ENCODE measurements at regions not wholly inside any gene's neighbourhood (a gene's known extent, or its start where the extent isn't known, plus 50 kb on each side); places are given as distances from the start of the nearest gene placed in this dataset.
"Not testable (repeated sequence)": the region's sequence is repeated elsewhere in the genome, so short reads cannot be mapped to it uniquely, and the experiment has no call there.

- no peak for DNase-seq (ENCODE audit: low spot score in 2 of 2)
- no peaks in the 10 kb centered on the region for H3K36me3 Mint-ChIP-seq
- ATAC-seq (ENCODE audit: low read depth) = no peak
- no peak overlapping the region for H3K4me3 Mint-ChIP-seq
- H3K27me3 Mint-ChIP-seq = peaks cover 4% of the 10 kb centered on the region
- H3K9me3 Mint-ChIP-seq = peaks cover 5% of the 10 kb centered on the region
- no peaks in the 10 kb centered on the region for H3K4me1 Mint-ChIP-seq
- H3K27ac Mint-ChIP-seq = no peak overlapping the region
Observed at GRCh38 chr2:175815537-175815936, 186.5 kb downstream of the LNPK start.

GRCh38 chr2:175811971-175812370 lies 190.1 kb downstream of the LNPK start:
- peaks cover 4% of the 10 kb centered on the region for H3K27me3 Mint-ChIP-seq
- H3K4me3 Mint-ChIP-seq = no peak overlapping the region
- no peak overlapping the region for H3K27ac Mint-ChIP-seq
- ATAC-seq (ENCODE audit: low read depth) = no peak
- DNase-seq (ENCODE audit: low spot score in 2 of 2) = no peak
- H3K9me3 Mint-ChIP-seq = peaks cover 6% of the 10 kb centered on the region
- peaks cover 2% of the 10 kb centered on the region for H3K36me3 Mint-ChIP-seq
- no peaks in the 10 kb centered on the region for H3K4me1 Mint-ChIP-seq

GRCh38 chr2:175808858-175809257 lies 193.2 kb downstream of the LNPK start:
- peaks cover 3% of the 10 kb centered on the region for H3K27me3 Mint-ChIP-seq
- H3K27ac Mint-ChIP-seq = no peak overlapping the region
- H3K9me3 Mint-ChIP-seq = peaks cover 1% of the 10 kb centered on the region
- peaks cover 2% of the 10 kb centered on the region for H3K36me3 Mint-ChIP-seq
- no peaks in the 10 kb centered on the region for H3K4me1 Mint-ChIP-seq
- DNase-seq (ENCODE audit: low spot score in 2 of 2) (no peak), ATAC-seq (ENCODE audit: low read depth) (no peak)
- no peak overlapping the region for H3K4me3 Mint-ChIP-seq

GRCh38 chr2:175808078-175808477 lies 194.0 kb downstream of the LNPK start:
- DNase-seq (ENCODE audit: low spot score in 2 of 2) (no peak), ATAC-seq (ENCODE audit: low read depth) (no peak)
- Mint-ChIP-seq H3K27me3 (peaks cover 3% of the 10 kb centered on the region), H3K36me3 (peaks cover 2% of the 10 kb centered on the region), H3K4me1 (no peaks in the 10 kb centered on the region), H3K4me3 (no peak overlapping the region), H3K27ac (no peak overlapping the region), H3K9me3 (peaks cover 1% of the 10 kb centered on the region)

- Mint-ChIP-seq H3K9me3 (peaks cover 1% of the 10 kb centered on the region), H3K4me3 (no peak overlapping the region), H3K36me3 (peaks cover 2% of the 10 kb centered on the region), H3K4me1 (no peaks in the 10 kb centered on the region), H3K27me3 (peaks cover 3% of the 10 kb centered on the region), H3K27ac (no peak overlapping the region)
- ATAC-seq (ENCODE audit: low read depth) (no peak), DNase-seq (ENCODE audit: low spot score in 2 of 2) (no peak)
Observed at GRCh38 chr2:175807031-175807873, 194.8 kb downstream of the LNPK start.

GRCh38 chr2:175806570-175806969 lies 195.5 kb downstream of the LNPK start:
- Mint-ChIP-seq H3K36me3 (peaks cover 2% of the 10 kb centered on the region), H3K27me3 (peaks cover 5% of the 10 kb centered on the region), H3K9me3 (peaks cover 1% of the 10 kb centered on the region), H3K4me3 (no peak overlapping the region), H3K4me1 (no peaks in the 10 kb centered on the region), H3K27ac (no peak overlapping the region)
- DNase-seq (ENCODE audit: low spot score in 2 of 2) (no peak), ATAC-seq (ENCODE audit: low read depth) (no peak)

- H3K36me3 Mint-ChIP-seq = peaks cover 2% of the 10 kb centered on the region
- no peak for ATAC-seq (ENCODE audit: low read depth)
- DNase-seq (ENCODE audit: low spot score in 2 of 2) = no peak
- H3K9me3 Mint-ChIP-seq = peaks cover 1% of the 10 kb centered on the region
- H3K27ac Mint-ChIP-seq = no peak overlapping the region
- H3K27me3 Mint-ChIP-seq = peaks cover 5% of the 10 kb centered on the region
- H3K4me1 Mint-ChIP-seq = no peaks in the 10 kb centered on the region
- H3K4me3 Mint-ChIP-seq = no peak overlapping the region
Observed at GRCh38 chr2:175806125-175806490, 196.0 kb downstream of the LNPK start.

GRCh38 chr2:175805442-175806124 lies 196.5 kb downstream of the LNPK start:
- H3K27me3 Mint-ChIP-seq = peaks cover 5% of the 10 kb centered on the region
- DNase-seq (ENCODE audit: low spot score in 2 of 2) (no peak), ATAC-seq (ENCODE audit: low read depth) (no peak)
- no peak overlapping the region for H3K27ac Mint-ChIP-seq
- no peaks in the 10 kb centered on the region for H3K4me1 Mint-ChIP-seq
- no peak overlapping the region for H3K4me3 Mint-ChIP-seq
- H3K9me3 Mint-ChIP-seq = peaks cover 1% of the 10 kb centered on the region
- peaks cover 2% of the 10 kb centered on the region for H3K36me3 Mint-ChIP-seq

GRCh38 chr2:175804122-175804521 lies 197.9 kb downstream of the LNPK start:
- DNase-seq (ENCODE audit: low spot score in 2 of 2) (no peak), ATAC-seq (ENCODE audit: low read depth) (no peak)
- H3K27me3 Mint-ChIP-seq = peaks cover 5% of the 10 kb centered on the region
- H3K9me3 Mint-ChIP-seq = peaks cover 1% of the 10 kb centered on the region
- no peak overlapping the region for H3K4me3 Mint-ChIP-seq
- no peak overlapping the region for H3K27ac Mint-ChIP-seq
- H3K36me3 Mint-ChIP-seq = peaks cover 2% of the 10 kb centered on the region
- no peaks in the 10 kb centered on the region for H3K4me1 Mint-ChIP-seq

- not testable (repeated sequence) for H3K27me3 Mint-ChIP-seq; H3K4me3 Mint-ChIP-seq; ATAC-seq (ENCODE audit: low read depth); H3K36me3 Mint-ChIP-seq; DNase-seq (ENCODE audit: low spot score in 2 of 2); H3K4me1 Mint-ChIP-seq; H3K27ac Mint-ChIP-seq; H3K9me3 Mint-ChIP-seq
Observed at GRCh38 chr2:175796422-175796821, 205.6 kb downstream of the LNPK start.

- no peak overlapping the region for H3K4me3 Mint-ChIP-seq
- H3K9me3 Mint-ChIP-seq = peaks cover 7% of the 10 kb centered on the region
- no peak for ATAC-seq (ENCODE audit: low read depth)
- H3K27ac Mint-ChIP-seq = no peak overlapping the region
- no peak for DNase-seq (ENCODE audit: low spot score in 2 of 2)
- H3K36me3 Mint-ChIP-seq = peaks cover 2% of the 10 kb centered on the region
- H3K4me1 Mint-ChIP-seq = no peaks in the 10 kb centered on the region
- H3K27me3 Mint-ChIP-seq = no peaks in the 10 kb centered on the region
Observed at GRCh38 chr2:175793648-175794047, 208.4 kb downstream of the LNPK start.

- peaks cover under 1% of the 10 kb centered on the region for H3K27me3 Mint-ChIP-seq
Observed at GRCh38 chr2:175792881-175793280, 209.2 kb downstream of the LNPK start.

GRCh38 chr2:175792199-175792598 lies 209.9 kb downstream of the LNPK start:
- ATAC-seq (ENCODE audit: low read depth) (no peak), DNase-seq (ENCODE audit: low spot score in 2 of 2) (no peak)
- H3K9me3 Mint-ChIP-seq = peaks cover 7% of the 10 kb centered on the region
- no peak overlapping the region for H3K4me3 Mint-ChIP-seq
- peaks cover 2% of the 10 kb centered on the region for H3K27me3 Mint-ChIP-seq
- peaks cover 2% of the 10 kb centered on the region for H3K36me3 Mint-ChIP-seq
- H3K27ac Mint-ChIP-seq = no peak overlapping the region
- H3K4me1 Mint-ChIP-seq = no peaks in the 10 kb centered on the region

More at GRCh38 chr2:175792881-175793280, 209.2 kb downstream of the LNPK start:
- Mint-ChIP-seq H3K9me3 (peaks cover 7% of the 10 kb centered on the region), H3K4me1 (no peaks in the 10 kb centered on the region), H3K4me3 (no peak overlapping the region), H3K27ac (no peak overlapping the region), H3K36me3 (peaks cover 2% of the 10 kb centered on the region)
- DNase-seq (ENCODE audit: low spot score in 2 of 2) (no peak), ATAC-seq (ENCODE audit: low read depth) (no peak)

- H3K27me3 Mint-ChIP-seq = peaks cover 4% of the 10 kb centered on the region
Observed at GRCh38 chr2:175786471-175787124, 215.5 kb downstream of the LNPK start.

More at GRCh38 chr2:175786471-175787124, 215.5 kb downstream of the LNPK start:
- Mint-ChIP-seq H3K9me3 (peaks cover 2% of the 10 kb centered on the region), H3K27ac (no peak overlapping the region), H3K4me1 (no peaks in the 10 kb centered on the region), H3K36me3 (no peaks in the 10 kb centered on the region), H3K4me3 (no peak overlapping the region)
- no peak for DNase-seq (ENCODE audit: low spot score in 2 of 2)
- no peak for ATAC-seq (ENCODE audit: low read depth)
